MM.1S (cell line): ENCODE measurements at regions not wholly inside any gene's neighbourhood (a gene's known extent, or its start where the extent isn't known, plus 50 kb on each side); places are given as distances from the start of the nearest gene placed in this dataset.

Source experiments
- DNase-seq: peaks from one replicate; pipeline ENCODE4 v3.0.0-alpha.2; 2015
- H2AFZ ChIP-seq: fragments of 300-600 bp; sonication (generic); 2 replicates; pipeline ENCODE4 v1.6.0; 2016; ENCODE audit warnings: antibody characterized with exemption, low read length
- H3F3A ChIP-seq: fragments of 300-600 bp; sonication (generic); 2 replicates; pipeline ENCODE4 v1.6.1; 2016; ENCODE audit warnings: mild to moderate bottlenecking, antibody characterized with exemption, low read length, moderate library complexity, mixed read lengths; ENCODE audit not compliant: insufficient read depth
- H3K27ac ChIP-seq: fragments of 300-600 bp; sonication (generic); 2 replicates; pipeline ENCODE4 v1.5.1; 2016; ENCODE audit warnings: mild to moderate bottlenecking, low read length
- H3K27me3 ChIP-seq: fragments of 300-600 bp; sonication (generic); replicated peaks from 2 replicates; pipeline ENCODE4 v1.6.0; 2016; ENCODE audit warnings: low read length; ENCODE audit not compliant: insufficient read depth
- H3K36me3 ChIP-seq: fragments of 300-600 bp; sonication (generic); replicated peaks from 2 replicates; pipeline ENCODE4 v1.6.1; 2016; ENCODE audit warnings: mild to moderate bottlenecking, low read length, mixed read lengths; ENCODE audit not compliant: insufficient read depth
- H3K4me1 ChIP-seq: fragments of 300-600 bp; sonication (generic); 2 replicates; pipeline ENCODE4 v1.6.1; 2016; ENCODE audit warnings: low read length, mixed read lengths
- H3K4me2 ChIP-seq: fragments of 300-600 bp; sonication (generic); 2 replicates; pipeline ENCODE4 v1.6.0; 2016; ENCODE audit warnings: low read depth, low read length
- H3K4me3 ChIP-seq: fragments of 300-600 bp; sonication (generic); 2 replicates; pipeline ENCODE4 v1.5.1; 2016; ENCODE audit warnings: low read length, mixed read lengths
- H3K79me2 ChIP-seq: fragments of 300-600 bp; sonication (generic); 2 replicates; pipeline ENCODE4 v1.6.1; 2016; ENCODE audit warnings: mixed run types, low read length, mixed read lengths
- H3K9ac ChIP-seq: fragments of 300-600 bp; sonication (generic); 2 replicates; pipeline ENCODE4 v1.6.1; 2016; ENCODE audit warnings: low read length, mixed read lengths
- H3K9me2 ChIP-seq: fragments of 300-600 bp; sonication (generic); replicated peaks from 2 replicates; pipeline ENCODE4 v1.6.1; 2016; ENCODE audit warnings: mild to moderate bottlenecking, low read length, mixed read lengths; ENCODE audit not compliant: insufficient read depth
- H3K9me3 ChIP-seq: fragments of 300-600 bp; sonication (generic); replicated peaks from 2 replicates; pipeline ENCODE4 v1.6.1; 2016; ENCODE audit warnings: mild to moderate bottlenecking, low read length, mixed read lengths; ENCODE audit not compliant: insufficient read depth
- H4K20me1 ChIP-seq: fragments of 300-600 bp; sonication (generic); 2 replicates; pipeline ENCODE4 v1.6.1; 2016; ENCODE audit warnings: mild to moderate bottlenecking, low read length, moderate library complexity, mixed read lengths; ENCODE audit not compliant: insufficient read depth
- CTCF ChIP-seq: fragments of 300-600 bp; sonication (generic); IDR thresholded peaks from 2 replicates; pipeline ENCODE4 v1.5.1; 2016; ENCODE audit warnings: antibody characterized with exemption, low read length, mixed read lengths
- EZH2 ChIP-seq: fragments of 300-600 bp; sonication (generic); optimal IDR thresholded peaks from 2 replicates; pipeline ENCODE3; 2017; ENCODE audit warnings: low read depth, mild to moderate bottlenecking, antibody characterized with exemption, low read length, mixed read lengths
- EZH2phosphoT487 ChIP-seq: fragments of 300-600 bp; sonication (generic); IDR thresholded peaks from 2 replicates; pipeline ENCODE4 v1.6.1; 2018; ENCODE audit warnings: antibody characterized with exemption, low read length

- Histone ChIP-seq H2AFZ (no peak overlapping the region), H3F3A (no peaks in the 10 kb centered on the region), H3K27me3 (no peaks in the 10 kb centered on the region), H4K20me1 (no peaks in the 10 kb centered on the region), H3K79me2 (no peaks in the 10 kb centered on the region), H3K4me3 (no peak overlapping the region), H3K36me3 (no peaks in the 10 kb centered on the region), H3K4me2 (no peak overlapping the region), H3K9me2 (no peaks in the 10 kb centered on the region), H3K9me3 (no peaks in the 10 kb centered on the region), H3K27ac (no peak overlapping the region), H3K4me1 (no peaks in the 10 kb centered on the region), H3K9ac (no peak overlapping the region)
- TF ChIP-seq EZH2phosphoT487: no peak
- TF ChIP-seq EZH2: no peak
- no peak for TF ChIP-seq CTCF
- no peak for DNase-seq
These were observed 94.5 kb upstream of the RMDN2 start for GRCh38 chr2:37830636-37831035.

DNA sequence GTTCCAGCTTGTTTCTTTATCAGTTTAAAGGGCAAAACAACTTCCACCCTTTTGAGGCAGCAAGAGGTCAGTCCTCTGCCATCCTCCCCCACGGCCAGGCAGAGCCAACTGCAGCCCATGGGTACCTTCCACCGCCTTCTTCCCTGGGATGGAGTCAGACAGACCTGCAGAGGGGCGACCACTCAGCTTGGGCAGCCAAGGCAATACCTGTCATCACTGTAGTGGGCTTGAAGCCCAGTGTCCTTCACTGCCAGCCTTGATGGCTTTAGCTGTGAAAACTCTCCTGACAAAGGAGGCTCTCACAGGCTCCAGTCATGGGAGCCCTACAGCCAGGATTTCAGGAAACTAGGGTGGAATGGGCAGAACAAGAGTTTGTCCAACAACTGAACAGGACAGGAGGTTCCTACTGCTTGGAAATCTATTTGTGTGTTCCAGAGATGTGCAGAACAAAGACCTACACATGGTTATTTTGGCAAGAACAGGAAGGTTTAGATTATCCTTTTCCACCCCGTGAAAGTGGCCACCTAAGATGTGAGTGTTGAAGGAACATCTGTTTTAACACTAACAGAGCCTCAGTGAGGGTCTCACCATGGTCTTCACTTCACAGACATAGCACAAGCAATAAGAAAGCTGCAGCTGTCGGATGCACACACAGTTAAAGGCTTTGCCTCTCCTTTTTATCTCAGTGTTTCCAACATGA lies 93.9 kb upstream of the RMDN2 start:
- H4K20me1 ChIP-seq: no peaks in the 10 kb centered on the region
- no peak overlapping the region for H3K4me3 ChIP-seq
- H3F3A ChIP-seq: no peaks in the 10 kb centered on the region
- H3K27me3 ChIP-seq: no peaks in the 10 kb centered on the region
- H3K4me2 ChIP-seq: no peak overlapping the region
- H2AFZ ChIP-seq: no peak overlapping the region
- no peak overlapping the region for H3K27ac ChIP-seq
- TF ChIP-seq EZH2phosphoT487: no peak
- TF ChIP-seq CTCF: no peak
- TF ChIP-seq EZH2: no peak
- H3K36me3 ChIP-seq: no peaks in the 10 kb centered on the region
- H3K9ac ChIP-seq: no peak overlapping the region
- no peaks in the 10 kb centered on the region for H3K79me2 ChIP-seq
- no peaks in the 10 kb centered on the region for H3K9me2 ChIP-seq
- no peaks in the 10 kb centered on the region for H3K4me1 ChIP-seq
- no peak for DNase-seq
- H3K9me3 ChIP-seq: no peaks in the 10 kb centered on the region

DNA sequence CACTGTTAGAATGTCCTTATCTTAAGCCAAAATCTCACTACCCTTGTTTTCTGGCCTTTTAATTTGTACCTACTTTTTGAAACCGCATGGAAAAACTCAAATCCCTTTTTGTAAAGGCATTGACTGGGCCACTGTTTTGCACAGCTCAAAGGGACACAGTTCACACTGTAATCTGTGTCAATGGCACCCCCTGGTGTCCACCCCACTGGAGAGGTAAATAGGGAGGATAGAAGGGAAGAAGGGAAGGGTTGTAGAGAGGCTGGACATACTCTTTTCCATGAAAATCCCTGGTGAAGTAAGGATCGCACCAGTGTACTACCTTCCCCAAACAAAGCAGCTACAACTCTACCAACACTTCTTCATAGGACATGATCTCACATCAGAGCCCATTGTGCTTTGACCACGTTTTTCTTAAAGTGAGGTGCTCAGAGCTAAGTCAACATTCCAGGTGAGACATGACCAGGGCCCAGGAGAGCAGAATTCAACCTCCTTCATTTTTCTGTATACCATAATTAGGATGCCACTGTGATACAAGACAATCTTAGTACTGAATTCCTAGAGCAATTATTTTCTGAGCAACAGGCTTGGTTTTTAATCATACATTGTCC lies 92.4 kb upstream of the RMDN2 start:
- Histone ChIP-seq H3K4me2 (no peak overlapping the region), H3K4me1 (no peaks in the 10 kb centered on the region), H3K27ac (no peak overlapping the region)

More for the DNA sequence above, 92.4 kb upstream of the RMDN2 start:
- H3K36me3 ChIP-seq: no peaks in the 10 kb centered on the region
- no peak overlapping the region for H2AFZ ChIP-seq
- H3K4me3 ChIP-seq: no peak overlapping the region
- H3K79me2 ChIP-seq: no peaks in the 10 kb centered on the region
- no peaks in the 10 kb centered on the region for H3K9me3 ChIP-seq
- no peaks in the 10 kb centered on the region for H3K27me3 ChIP-seq
- no peaks in the 10 kb centered on the region for H3F3A ChIP-seq
- TF ChIP-seq CTCF: peak; percentile 80
- TF ChIP-seq EZH2phosphoT487: no peak
- no peaks in the 10 kb centered on the region for H4K20me1 ChIP-seq
- H3K9me2 ChIP-seq: no peaks in the 10 kb centered on the region
- H3K9ac ChIP-seq: no peak overlapping the region
- DNase-seq: peak; percentile 64
